PC-9 (cell line): ENCODE measurements at regions not wholly inside any gene's neighbourhood (a gene's known extent, or its start where the extent isn't known, plus 50 kb on each side); places are given as distances from the start of the nearest gene placed in this dataset.

Experiments used
- BruUV-seq: library from RNA; stranded (reverse); fragments of 400-500 nt; replicated peaks from 2 replicates; lab custom pipeline; 2021; lab: Mats Ljungman, UMichigan
- CTCF ChIA-PET: fragments of 300-600 bp; sonication (Branson Sonifier 250); formaldehyde crosslinking; loops from one replicate; lab custom pipeline; 2022; ENCODE audit warnings: antibody characterized with exemption; lab: Charles Lee
- POLR2A ChIA-PET: fragments of 300-600 bp; sonication (Branson Sonifier 250); formaldehyde crosslinking; loops from one replicate; lab custom pipeline; 2022; ENCODE audit warnings: antibody characterized with exemption; ENCODE audit not compliant: unreplicated experiment; lab: Charles Lee
- DNase-seq, 2 experiments: peaks; one replicate each; pipeline versions ENCODE4 v3.0.0 to v3.0.0-alpha.2; 2015 to 2022; ENCODE audit warnings: mixed read lengths in 1 of 2
- H2AFZ ChIP-seq: fragments of 200-600 bp; sonication (generic); 2 replicates; pipeline ENCODE4 v1.8.1; 2017; ENCODE audit warnings: antibody characterized with exemption
- H3F3A ChIP-seq: fragments of 200-600 bp; sonication (generic); 2 replicates; pipeline ENCODE4 v1.8.1; 2017; ENCODE audit warnings: antibody characterized with exemption, mild to moderate bottlenecking, low read depth; ENCODE audit not compliant: insufficient read depth
- H3K27ac ChIP-seq: fragments of 200-600 bp; sonication (generic); 2 replicates; pipeline ENCODE4 v1.6.1; 2016; ENCODE audit warnings: mixed run types
- H3K27me3 ChIP-seq: fragments of 200-600 bp; sonication (generic); 2 replicates; pipeline ENCODE4 v1.6.1; 2016; ENCODE audit warnings: low read depth, mixed run types; ENCODE audit not compliant: insufficient read depth
- H3K36me3 ChIP-seq: fragments of 200-600 bp; sonication (generic); 2 replicates; pipeline ENCODE4 v1.6.1; 2016; ENCODE audit warnings: low read depth, mixed run types
- H3K4me1 ChIP-seq: fragments of 200-600 bp; sonication (generic); replicated peaks from 2 replicates; pipeline ENCODE4 v1.6.1; 2016; ENCODE audit warnings: mixed run types; ENCODE audit not compliant: insufficient read depth
- H3K4me2 ChIP-seq: fragments of 200-600 bp; sonication (generic); 2 replicates; pipeline ENCODE4 v1.6.1; 2017; ENCODE audit warnings: mixed run types
- H3K4me3 ChIP-seq: fragments of 200-600 bp; sonication (generic); 2 replicates; pipeline ENCODE4 v1.6.1; 2016; ENCODE audit warnings: mixed run types
- H3K79me2 ChIP-seq: fragments of 200-600 bp; sonication (generic); 2 replicates; pipeline ENCODE4 v1.6.1; 2017; ENCODE audit warnings: low read depth, mixed run types
- H3K9me2 ChIP-seq: fragments of 200-600 bp; sonication (generic); 2 replicates; pipeline ENCODE4 v1.8.1; 2017; ENCODE audit warnings: mild to moderate bottlenecking; ENCODE audit not compliant: insufficient read depth
- H3K9me3 ChIP-seq: fragments of 200-600 bp; sonication (generic); 2 replicates; pipeline ENCODE4 v1.8.1; 2016; ENCODE audit warnings: low read depth; ENCODE audit not compliant: insufficient read depth
- H4K20me1 ChIP-seq: fragments of 200-600 bp; sonication (generic); 2 replicates; pipeline ENCODE4 v1.8.1; 2017; ENCODE audit not compliant: insufficient read depth
- CTCF ChIP-seq: fragments of 200-600 bp; sonication (generic); conservative IDR thresholded peaks from 2 replicates; pipeline ENCODE4 v1.6.1; 2017; ENCODE audit warnings: mixed run types, antibody characterized with exemption, mild to moderate bottlenecking, moderate library complexity
- EZH2 ChIP-seq: fragments of 200-600 bp; sonication (generic); IDR thresholded peaks from 2 replicates; pipeline ENCODE4 v1.8.0; 2017; ENCODE audit warnings: antibody characterized with exemption, low read depth
- intact Hi-C: fragments of 100-400 bp; cut with micrococcal nuclease; formaldehyde crosslinking; loops from one replicate; pipeline ENCODE4 v1.10.0; 2022; ENCODE audit not compliant: unreplicated experiment

GRCh38 chr7:155975490-155975889 lies 163.2 kb upstream of the SHH start:
- CTCF ChIA-PET: no interaction called here
- TF ChIP-seq EZH2 (no peak), CTCF (no peak)
- Histone ChIP-seq H3K36me3 (no peaks in the 10 kb centered on the region), H2AFZ (no peak overlapping the region), H3K27me3 (peaks cover 33% of the 10 kb centered on the region), H3K9me3 (no peaks in the 10 kb centered on the region), H3K9me2 (no peaks in the 10 kb centered on the region), H4K20me1 (no peaks in the 10 kb centered on the region), H3K79me2 (no peaks in the 10 kb centered on the region), H3K4me3 (no peak overlapping the region), H3K4me1 (no peaks in the 10 kb centered on the region), H3K27ac (no peak overlapping the region), H3K4me2 (no peak overlapping the region), H3F3A (no peaks in the 10 kb centered on the region)
- DNase-seq: no peak
- intact Hi-C loops: no loop called here
- POLR2A ChIA-PET: no interaction called here
- no TSS peak for BruUV-seq

GRCh38 chr7:155974186-155974897 lies 162.1 kb upstream of the SHH start:
- intact Hi-C loops: no loop called here
- Histone ChIP-seq H3K79me2 (no peaks in the 10 kb centered on the region), H3K27me3 (peaks cover 21% of the 10 kb centered on the region), H3K9me2 (no peaks in the 10 kb centered on the region), H3K4me2 (no peak overlapping the region), H3K27ac (no peak overlapping the region), H4K20me1 (no peaks in the 10 kb centered on the region), H2AFZ (no peak overlapping the region), H3K9me3 (no peaks in the 10 kb centered on the region), H3K4me3 (no peak overlapping the region), H3K4me1 (no peaks in the 10 kb centered on the region), H3K36me3 (no peaks in the 10 kb centered on the region), H3F3A (no peaks in the 10 kb centered on the region)
- no TSS peak for BruUV-seq
- DNase-seq: no peak
- CTCF ChIA-PET: no interaction called here
- TF ChIP-seq EZH2 (no peak), CTCF (no peak)
- POLR2A ChIA-PET: no interaction called here

- no peak for TF ChIP-seq EZH2
- TF ChIP-seq CTCF: no peak
- H3K4me1 ChIP-seq: no peaks in the 10 kb centered on the region
- no peaks in the 10 kb centered on the region for H3K9me2 ChIP-seq
- no peak overlapping the region for H3K4me2 ChIP-seq
- H2AFZ ChIP-seq: no peak overlapping the region
- H3K9me3 ChIP-seq: no peaks in the 10 kb centered on the region
- POLR2A ChIA-PET: no interaction called here
- H3K27me3 ChIP-seq: peaks cover 13% of the 10 kb centered on the region
- H3K79me2 ChIP-seq: no peaks in the 10 kb centered on the region
- DNase-seq: no peak
- no peak overlapping the region for H3K4me3 ChIP-seq
- CTCF ChIA-PET: no interaction called here
- H3K27ac ChIP-seq: no peak overlapping the region
- intact Hi-C loops: no loop called here
- BruUV-seq: no TSS peak
- no peaks in the 10 kb centered on the region for H3K36me3 ChIP-seq
- no peaks in the 10 kb centered on the region for H3F3A ChIP-seq
- no peaks in the 10 kb centered on the region for H4K20me1 ChIP-seq
These were observed 161.3 kb upstream of the SHH start for GRCh38 chr7:155973451-155973997.
